H1 (cell line): ENCODE measurements at regions not wholly inside any gene's neighbourhood (a gene's known extent, or its start where the extent isn't known, plus 50 kb on each side); places are given as distances from the start of the nearest gene placed in this dataset.

Experiments
- ATF2 ChIP-seq: IDR thresholded peaks from 2 replicates; pipeline ENCODE4 v1.6.1; 2012; ENCODE audit warnings: low read length, inconsistent platforms
- BCL11A ChIP-seq, 2 experiments: IDR thresholded peaks; one replicate each; pipeline ENCODE4 v1.6.1; 2011; ENCODE audit warnings: low read depth in 2 of 2, low read length in 2 of 2, mild to moderate bottlenecking in 2 of 2
- CBX5 ChIP-seq: fragments of 300-800, 300-1000 bp; sonication (generic); IDR thresholded peaks from 2 replicates; pipeline ENCODE4 v1.7.1; 2016; ENCODE audit warnings: antibody characterized with exemption, low read length, low read depth
- EZH2 ChIP-seq: fragments of 200-600 bp; sonication (generic); IDR thresholded peaks from 2 replicates; pipeline ENCODE4 v1.7.1; 2012; ENCODE audit warnings: low read depth, mild to moderate bottlenecking, moderate library complexity, low read length, inconsistent platforms; ENCODE audit not compliant: severe bottlenecking
- JUN ChIP-seq: IDR thresholded peaks from 2 replicates; pipeline ENCODE4 v1.6.1; 2011; ENCODE audit warnings: low read depth, mild to moderate bottlenecking, improper control_type of control experiment, low read length
- KDM4A ChIP-seq: IDR thresholded peaks from one replicate; pipeline ENCODE4 v1.7.1; 2012; ENCODE audit warnings: low read depth, mild to moderate bottlenecking, moderate library complexity, low read length, inconsistent platforms; ENCODE audit not compliant: severe bottlenecking
- POLR2A ChIP-seq, 2 experiments: IDR thresholded peaks; 1 replicate in 1 of 2; 2 replicates in 1 of 2; pipeline ENCODE4 v1.6.1; 2011; ENCODE audit warnings: low read depth in 2 of 2, low read length in 2 of 2, mild to moderate bottlenecking in 2 of 2; ENCODE audit errors: control extremely low read depth in 1 of 2
- POU5F1 ChIP-seq: IDR thresholded peaks from 2 replicates; pipeline ENCODE4 v1.6.1; 2011; ENCODE audit warnings: low read depth, mild to moderate bottlenecking, low read length, moderate library complexity
- RBBP5 ChIP-seq: IDR thresholded peaks from 2 replicates; pipeline ENCODE4 v1.7.1; 2012; ENCODE audit warnings: low read depth, mild to moderate bottlenecking, inconsistent platforms, low read length, moderate library complexity, borderline replicate concordance
- RXRA ChIP-seq: IDR thresholded peaks from 2 replicates; pipeline ENCODE4 v1.6.1; 2011; ENCODE audit warnings: low read depth, mild to moderate bottlenecking, low read length, moderate library complexity; ENCODE audit not compliant: insufficient read depth
- SIX5 ChIP-seq: IDR thresholded peaks from 2 replicates; pipeline ENCODE4 v1.6.1; 2011; ENCODE audit warnings: mild to moderate bottlenecking, low read depth, low read length
- SP1 ChIP-seq: IDR thresholded peaks from 2 replicates; pipeline ENCODE4 v1.6.1; 2011; ENCODE audit warnings: low read depth, low read length
- SUZ12 ChIP-seq: fragments of 200-600 bp; sonication (generic); IDR thresholded peaks from 2 replicates; pipeline ENCODE4 v1.6.1; 2012; ENCODE audit warnings: mild to moderate bottlenecking, inconsistent platforms, low read length, moderate library complexity, mixed read lengths
- TAF7 ChIP-seq: optimal IDR thresholded peaks from 2 replicates; pipeline ENCODE3; 2011; ENCODE audit warnings: low read depth, mild to moderate bottlenecking, inconsistent platforms, low read length, moderate library complexity, borderline replicate concordance
- TCF12 ChIP-seq: IDR thresholded peaks from 2 replicates; pipeline ENCODE4 v1.6.1; 2011; ENCODE audit warnings: low read depth, mild to moderate bottlenecking, low read length

GRCh38 chr13:47066226-47066625 lies 169.4 kb upstream of the HTR2A start (continued):
- no peak for TF ChIP-seq KDM4A
- no peak for TF ChIP-seq EZH2
- no peak for TF ChIP-seq POLR2A (IDR thresholded peaks at IDR 0.05; ENCODE audit: control extremely low read depth in 1 of 2, low read depth in 2 of 2, low read length in 2 of 2)
- no peak for TF ChIP-seq TAF7
- TF ChIP-seq RBBP5 = no peak
- TF ChIP-seq ATF2 = no peak
- TF ChIP-seq SP1 = no peak
- TF ChIP-seq BCL11A (IDR thresholded peaks at IDR 0.05; ENCODE audit: low read depth in 2 of 2, low read length in 2 of 2) = no peak
- TF ChIP-seq CBX5 = no peak
- no peak for TF ChIP-seq SUZ12
- TF ChIP-seq SIX5 = no peak
- no peak for TF ChIP-seq RXRA
- TF ChIP-seq JUN = no peak
- no peak for TF ChIP-seq POU5F1
- no peak for TF ChIP-seq TCF12
